GM21515 (cell line): ENCODE measurements at regions not wholly inside any gene's neighbourhood (a gene's known extent, or its start where the extent isn't known, plus 50 kb on each side); places are given as distances from the start of the nearest gene placed in this dataset.
"Not testable (repeated sequence)": the region's sequence is repeated elsewhere in the genome, so short reads cannot be mapped to it uniquely, and the experiment has no call there.

Experiments used
- ATAC-seq: cut with Tn5 transposase; IDR thresholded peaks from one replicate; pipeline ENCODE4 v1.9.1; 2021; ENCODE audit not compliant: unreplicated experiment

DNA sequence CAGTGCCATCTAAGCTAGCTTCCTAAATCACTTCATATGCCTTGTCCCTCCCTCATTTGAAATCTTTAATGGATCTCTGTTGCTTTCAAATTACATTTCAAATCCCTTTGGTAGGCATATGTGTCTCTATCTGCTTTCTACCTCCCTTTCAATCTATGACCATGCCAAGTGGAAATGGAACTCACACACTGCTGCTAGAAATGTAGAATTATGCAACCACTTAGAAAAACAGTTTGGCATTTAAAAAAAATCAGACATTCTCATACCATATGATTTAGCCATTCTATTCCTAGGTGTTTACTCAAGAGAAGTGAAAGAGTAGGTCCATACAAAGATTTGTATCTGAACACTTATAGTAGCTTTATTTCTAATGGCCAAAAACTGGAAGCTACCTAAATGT, 413.5 kb upstream of the INTU start:
- no peak for ATAC-seq

DNA sequence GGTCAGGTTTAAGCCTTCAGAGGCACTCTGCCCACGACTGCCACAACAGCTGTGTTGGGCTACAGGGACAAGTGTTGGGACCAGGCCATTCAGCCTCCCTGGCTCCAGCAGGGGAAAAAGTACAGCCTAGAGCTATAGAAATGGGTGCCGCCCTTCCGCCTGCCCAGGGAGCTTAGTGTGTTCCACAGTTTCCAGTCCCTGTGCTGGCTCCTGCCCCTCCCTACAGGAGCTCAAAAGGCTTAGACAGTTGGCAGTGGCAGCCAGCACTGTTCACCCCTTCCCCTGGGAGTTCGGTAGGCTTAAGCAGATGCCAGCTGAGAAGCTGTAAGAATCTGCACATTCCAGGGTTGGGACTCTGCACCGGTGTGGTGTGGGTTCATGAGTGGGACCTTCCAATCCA, 408.2 kb upstream of the INTU start:
- no peak for ATAC-seq

- no peak for ATAC-seq
These were observed 402.7 kb upstream of the INTU start for GRCh38 chr4:127229855-127230608.

DNA sequence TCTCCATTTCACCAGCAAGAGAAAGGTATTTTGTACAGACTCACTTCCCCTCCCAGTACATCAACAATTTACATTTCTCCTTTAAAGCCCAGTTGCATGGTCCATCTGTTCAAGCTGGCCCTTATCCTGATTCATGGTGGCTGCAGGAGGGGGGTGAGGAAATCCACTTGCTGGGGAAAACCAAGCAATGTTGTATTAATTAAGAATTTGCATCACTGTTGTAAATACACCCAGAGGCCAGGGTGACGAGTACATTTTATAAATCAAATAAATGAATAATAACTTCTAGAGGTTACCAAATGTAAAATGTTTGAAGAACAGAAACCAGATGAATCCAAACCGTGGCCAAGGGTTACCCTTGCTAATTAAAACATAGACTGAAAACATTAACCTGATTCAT, 395.9 kb upstream of the INTU start:
- ATAC-seq = no peak

DNA sequence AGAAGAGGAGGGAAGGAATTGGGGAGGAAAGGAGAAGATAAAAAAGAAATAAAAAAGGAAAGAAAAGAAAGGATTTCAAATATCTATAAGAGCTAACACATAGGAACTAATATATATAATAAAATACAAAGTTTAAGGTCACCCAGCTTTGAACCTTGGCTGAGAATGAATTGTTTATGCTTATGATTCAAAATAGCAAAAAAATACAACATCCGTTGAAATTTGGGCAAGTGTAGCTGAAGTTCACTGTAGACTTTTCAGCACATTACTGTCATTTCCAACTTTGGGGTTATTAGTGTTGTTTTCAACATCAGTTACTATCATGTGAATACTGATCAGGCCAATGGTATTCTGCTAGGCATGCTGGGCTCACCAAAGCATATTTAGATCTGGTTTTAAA, 395.2 kb upstream of the INTU start:
- ATAC-seq = no peak

DNA sequence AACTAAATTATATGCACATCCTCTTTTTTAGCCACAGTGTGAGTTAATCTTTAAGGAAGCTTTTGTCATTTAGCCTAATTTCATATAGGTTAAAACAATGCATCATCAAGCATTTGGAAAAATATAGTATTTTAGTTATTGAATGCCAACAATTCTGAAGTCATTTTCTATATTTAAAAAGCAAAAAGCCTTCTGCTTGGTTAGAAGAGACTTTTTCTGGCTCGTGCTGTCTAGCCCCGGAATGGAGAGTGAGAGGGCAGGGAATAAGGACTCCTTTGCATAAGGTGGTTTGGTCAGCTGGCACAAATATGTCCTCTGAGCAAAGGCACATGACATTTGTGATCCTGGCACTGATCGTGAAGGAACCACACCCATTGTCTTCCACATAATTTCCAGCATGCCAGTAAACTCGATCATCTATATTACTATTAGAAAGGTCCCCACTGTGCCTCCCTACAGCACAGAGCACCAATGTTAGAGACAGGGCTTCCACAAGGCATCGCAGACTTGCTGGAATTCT, 393.7 kb upstream of the INTU start:
- no peak for ATAC-seq

DNA sequence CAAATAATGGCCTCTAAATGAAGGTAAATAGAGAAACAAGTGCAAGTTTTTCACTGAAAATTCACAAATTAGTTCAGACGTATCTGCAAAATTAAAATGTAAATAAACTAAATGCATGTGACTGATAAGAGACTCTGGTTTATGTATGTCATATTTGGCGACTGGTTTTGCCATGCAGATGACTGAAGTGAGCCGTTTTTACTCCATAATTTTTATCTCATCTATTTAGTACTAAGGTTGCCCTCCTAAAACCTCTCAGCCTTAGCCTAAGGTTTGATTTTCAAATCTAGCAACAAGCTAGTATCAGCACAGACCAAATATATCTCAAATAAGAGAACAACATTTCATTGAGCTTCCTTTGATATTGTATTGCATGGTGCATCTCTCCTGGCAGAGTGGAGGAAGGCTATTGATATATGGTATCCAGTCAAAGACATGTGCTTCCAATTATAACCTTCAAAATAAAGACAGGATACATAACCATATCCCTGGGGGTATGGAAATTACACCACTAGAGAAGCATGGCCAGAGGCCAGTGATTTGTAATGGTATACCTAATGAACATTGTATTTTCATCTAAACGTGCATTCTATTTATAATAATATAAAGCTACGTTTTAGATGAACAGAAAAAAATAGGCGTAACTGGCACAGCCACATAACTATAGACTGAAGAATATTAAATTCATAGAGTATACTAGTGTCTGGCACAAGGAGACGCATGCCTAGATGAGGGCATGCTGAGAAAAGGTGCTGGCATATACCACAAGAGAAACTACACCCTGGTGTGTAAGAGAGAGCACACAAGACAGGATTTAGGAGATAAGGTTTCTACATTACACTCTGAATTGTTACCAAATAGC, 392.6 kb upstream of the INTU start:
- no peak for ATAC-seq

GRCh38 chr4:127240764-127241105, 392.0 kb upstream of the INTU start:
- no peak for ATAC-seq

DNA sequence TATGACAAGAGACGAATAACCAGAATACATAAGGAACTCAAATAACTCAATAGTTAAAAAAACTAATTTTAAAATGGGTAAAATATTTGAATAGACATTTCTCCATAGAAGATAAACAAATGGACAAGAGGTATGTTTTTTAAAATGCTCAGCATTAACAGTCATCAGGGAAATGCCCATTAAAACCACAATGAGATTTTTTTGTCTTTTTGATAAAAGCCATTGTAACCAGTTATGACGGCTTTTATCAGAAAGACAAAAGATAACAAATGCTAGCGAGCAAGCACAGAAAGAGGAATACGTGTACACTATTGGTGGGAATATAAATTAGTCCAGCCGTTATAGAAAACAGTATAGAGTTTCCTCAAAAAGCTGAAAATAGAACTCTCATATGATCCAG, 388.2 kb upstream of the INTU start:
- no peak for ATAC-seq

DNA sequence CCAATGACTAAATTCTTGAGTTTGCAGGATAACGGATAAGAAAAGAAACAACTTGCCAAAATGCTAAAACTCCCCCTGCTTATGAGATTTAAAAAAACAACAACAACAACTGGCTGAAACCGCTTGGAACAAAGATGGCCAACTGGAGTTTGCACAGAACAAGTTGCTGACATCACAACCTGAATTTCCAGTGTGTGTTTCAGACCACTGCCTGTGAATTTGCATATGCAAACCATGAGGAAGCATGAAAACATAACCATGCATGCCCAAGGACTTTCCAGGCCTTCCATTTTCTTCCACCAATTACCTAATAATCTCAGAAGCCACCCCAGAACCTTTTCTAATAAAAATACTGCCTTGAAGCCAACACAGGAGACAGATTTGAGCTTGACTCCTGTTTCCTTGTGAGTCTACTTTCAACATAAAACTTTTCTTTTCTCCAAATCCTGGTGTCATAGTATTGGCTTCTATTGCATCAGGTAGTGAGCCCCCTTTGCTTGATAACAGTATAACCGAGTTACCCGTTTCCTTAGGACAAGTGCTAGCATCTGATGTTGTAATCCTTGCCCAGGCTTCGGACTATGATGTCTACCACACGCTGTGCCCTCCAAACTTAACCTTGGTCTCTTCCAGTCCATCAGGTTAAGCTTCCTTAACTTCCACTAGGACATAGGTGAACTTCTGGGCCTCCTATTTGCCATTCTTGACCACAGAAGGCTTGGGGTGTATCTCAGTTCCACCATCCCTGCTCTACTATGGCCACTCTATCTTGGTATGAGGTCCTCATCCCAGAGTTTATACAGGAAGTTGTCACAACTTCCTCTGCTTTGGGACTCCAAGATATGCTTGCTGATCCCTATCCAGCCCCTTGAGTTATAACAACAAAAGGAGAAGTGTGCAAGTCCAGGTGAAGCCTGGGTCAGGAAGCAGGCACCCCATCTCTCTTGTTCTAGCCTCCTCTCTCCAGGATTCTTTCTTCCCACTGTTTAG, 385.5 kb upstream of the INTU start:
- no peak for ATAC-seq

- no peak for ATAC-seq
These were observed 383.5 kb upstream of the INTU start for GRCh38 chr4:127249066-127249766.

DNA sequence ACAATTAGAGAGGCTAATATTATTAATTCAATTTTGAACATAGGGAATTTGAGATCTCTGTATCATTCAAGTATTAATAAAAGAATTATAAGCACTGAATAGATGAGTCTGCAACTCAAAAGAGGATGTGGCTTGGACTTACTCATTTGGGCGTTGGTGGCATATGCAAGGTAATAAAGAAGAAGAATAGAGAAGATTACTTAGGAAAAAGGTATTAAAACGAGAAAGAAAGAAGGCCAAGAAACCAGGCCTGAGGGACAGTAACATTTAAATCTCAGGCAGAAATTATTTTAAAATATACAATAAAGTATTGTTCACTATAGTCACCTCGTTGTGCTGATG, 383.0 kb upstream of the INTU start:
- ATAC-seq = no peak

GRCh38 chr4:127250577-127250976, 382.2 kb upstream of the INTU start:
- ATAC-seq = no peak

DNA sequence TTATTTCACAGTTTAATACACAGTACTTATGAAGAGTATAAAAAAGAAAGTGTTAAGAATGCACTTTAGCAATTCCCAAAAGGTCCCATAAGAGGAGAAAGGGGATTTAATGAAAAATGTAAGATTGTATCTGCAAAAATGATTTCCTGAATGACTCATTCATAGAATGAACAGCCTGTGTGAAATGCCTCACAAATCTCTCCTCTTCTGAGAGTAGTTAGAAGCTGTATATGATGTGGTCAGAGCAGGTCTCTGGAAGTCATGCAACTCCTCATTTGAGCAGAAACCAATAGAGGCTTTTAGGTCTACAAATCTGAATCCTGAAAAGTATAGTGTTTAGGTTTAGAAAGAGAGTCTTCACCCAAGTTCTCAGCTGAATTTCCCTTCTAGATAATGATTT, 381.3 kb upstream of the INTU start:
- ATAC-seq = no peak

DNA sequence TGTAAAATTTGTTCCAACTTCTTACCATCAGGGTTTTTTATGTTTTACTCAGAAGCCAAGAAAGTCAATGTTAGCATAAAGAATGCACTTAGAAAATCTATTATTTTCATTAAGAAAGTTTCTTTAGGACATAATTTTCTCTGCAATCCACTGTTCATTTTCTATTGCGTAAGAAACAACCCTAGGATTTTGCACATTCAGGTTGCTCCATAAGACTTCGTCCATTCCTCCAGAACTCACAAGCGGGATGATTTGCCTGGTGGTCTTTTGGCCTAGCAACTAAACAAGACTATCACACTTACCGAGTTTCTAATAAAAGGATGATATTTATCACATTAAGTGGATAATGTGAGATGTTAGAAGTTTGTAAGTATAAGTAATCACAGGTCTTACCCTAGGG, 376.3 kb upstream of the INTU start:
- ATAC-seq = no peak

DNA sequence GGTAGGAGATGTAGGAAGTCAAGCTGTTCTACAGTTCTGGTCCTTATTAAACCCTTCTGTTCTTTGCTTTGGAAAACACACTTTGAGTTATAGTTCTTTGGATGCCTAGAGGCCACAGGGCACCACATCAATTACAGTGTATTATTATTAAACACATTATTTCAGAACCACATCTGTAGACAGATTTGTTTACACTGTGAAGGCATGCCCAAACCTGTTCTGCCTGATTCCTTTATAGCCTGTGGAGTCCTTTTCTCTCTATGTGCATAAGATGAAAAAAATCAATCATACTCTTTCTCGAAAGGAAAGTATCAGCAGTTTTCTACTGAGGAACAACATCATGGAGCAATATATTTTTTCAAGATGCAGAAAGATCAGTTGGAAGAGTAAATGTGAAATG, 371.3 kb upstream of the INTU start:
- no peak for ATAC-seq

DNA sequence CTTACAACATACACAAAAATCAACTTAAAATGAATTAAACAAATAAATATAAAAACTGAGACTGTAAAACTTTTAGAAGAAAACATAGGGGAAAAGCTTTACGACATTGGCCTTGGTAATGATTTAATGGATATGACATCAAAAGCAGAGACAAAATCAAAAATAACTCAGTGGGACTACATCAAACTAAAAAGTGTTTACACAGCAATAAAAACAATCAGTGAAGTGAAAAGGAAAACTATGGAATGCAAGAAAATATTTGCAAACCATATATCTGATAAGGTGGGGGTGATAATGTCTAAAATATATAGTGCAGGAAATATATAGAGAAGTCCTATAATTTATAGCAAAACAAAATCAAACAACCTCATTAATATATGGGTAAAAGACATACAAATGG, 364.4 kb upstream of the INTU start:
- ATAC-seq = no peak

DNA sequence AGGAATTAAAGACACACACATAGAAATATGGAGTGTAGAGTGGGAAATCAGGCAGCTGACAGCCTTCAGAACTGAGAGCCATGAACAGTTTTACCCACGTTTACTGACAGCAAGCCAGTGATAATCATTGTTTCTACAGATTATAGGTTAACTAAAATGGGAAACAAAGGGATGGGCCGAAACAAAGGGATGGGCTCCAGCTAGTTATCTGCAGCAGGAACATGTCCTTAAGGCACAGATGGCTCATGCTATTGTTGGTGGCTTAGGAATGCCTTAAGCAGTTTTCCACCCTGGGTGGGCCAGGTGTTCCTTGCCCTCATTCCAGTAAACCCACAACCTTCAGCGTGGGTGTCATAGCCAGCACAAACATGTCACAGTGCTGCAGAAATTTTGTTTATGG, 355.7 kb upstream of the INTU start:
- ATAC-seq = not testable (repeated sequence)

DNA sequence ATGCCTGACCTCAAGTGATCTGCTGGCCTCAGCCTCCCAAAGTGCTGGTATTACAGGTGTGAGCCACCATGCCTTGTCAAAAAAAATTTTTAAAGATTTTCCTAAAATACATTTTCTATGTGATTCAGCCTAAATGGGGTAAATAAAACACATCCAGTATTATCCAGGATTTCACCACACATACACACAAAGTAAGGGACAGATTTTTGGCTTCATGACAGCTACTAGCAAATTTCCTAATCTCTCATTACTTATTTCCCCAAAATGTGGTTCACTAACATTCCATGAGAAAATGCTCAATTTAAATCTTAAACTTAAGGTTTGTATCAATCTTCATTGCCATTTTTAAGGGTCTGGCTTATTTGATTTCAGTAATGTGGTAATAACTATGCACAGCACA, 348.5 kb upstream of the INTU start:
- no peak for ATAC-seq

GRCh38 chr4:127291316-127291715, 341.4 kb upstream of the INTU start:
- ATAC-seq = no peak

DNA sequence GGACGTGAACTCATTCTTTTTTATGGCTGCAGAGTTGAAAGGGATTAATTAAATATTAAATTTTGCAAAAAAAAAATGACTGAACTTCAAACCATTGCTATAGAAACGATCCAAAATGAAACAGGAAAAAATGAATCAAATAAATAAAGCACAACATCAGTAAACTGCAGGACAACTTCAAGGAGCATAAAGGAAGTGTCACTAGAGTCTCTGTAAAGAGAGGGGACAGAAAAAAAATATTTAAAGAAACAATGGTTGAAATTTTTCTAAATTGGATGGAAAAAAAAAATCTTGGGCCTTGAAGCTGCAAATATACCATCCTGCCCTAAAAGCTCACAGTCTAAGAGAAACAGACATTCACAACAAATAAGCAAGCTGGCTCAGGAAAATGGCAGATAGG, 339.3 kb upstream of the INTU start:
- ATAC-seq = no peak
